Karpas-422 (cell line): ENCODE measurements at regions not wholly inside any gene's neighbourhood (a gene's known extent, or its start where the extent isn't known, plus 50 kb on each side); places are given as distances from the start of the nearest gene placed in this dataset.

ENCODE experiments used
- DNase-seq: peaks from one replicate; pipeline ENCODE4 v3.0.0-alpha.2; 2015
- H2AFZ ChIP-seq: fragments of 200-600 bp; sonication (generic); 2 replicates; pipeline ENCODE4 v1.6.1; 2014; ENCODE audit warnings: antibody characterized with exemption, low read length, mixed read lengths
- H3K27ac ChIP-seq: fragments of 200-600 bp; sonication (generic); 2 replicates; pipeline ENCODE4 v1.5.1; 2014; ENCODE audit warnings: mild to moderate bottlenecking, low read length, moderate library complexity
- H3K27me3 ChIP-seq: fragments of 200-600 bp; sonication (generic); 2 replicates; pipeline ENCODE4 v1.6.1; 2014; ENCODE audit warnings: low read length, mixed read lengths
- H3K36me3 ChIP-seq: fragments of 200-600 bp; sonication (generic); 2 replicates; pipeline ENCODE4 v1.6.1; 2014; ENCODE audit warnings: low read length, mixed read lengths; ENCODE audit not compliant: insufficient read depth
- H3K4me1 ChIP-seq: fragments of 200-600 bp; sonication (generic); 2 replicates; pipeline ENCODE4 v1.6.1; 2014; ENCODE audit warnings: mild to moderate bottlenecking, low read length, mixed read lengths
- H3K4me2 ChIP-seq: fragments of 200-600 bp; sonication (generic); 2 replicates; pipeline ENCODE4 v1.6.1; 2014; ENCODE audit warnings: low read length, low read depth, mild to moderate bottlenecking; ENCODE audit not compliant: poor library complexity, severe bottlenecking
- H3K4me3 ChIP-seq: fragments of 200-600 bp; sonication (generic); 2 replicates; pipeline ENCODE4 v1.5.1; 2014; ENCODE audit warnings: mild to moderate bottlenecking, antibody characterized with exemption, low read length, mixed read lengths
- H3K79me2 ChIP-seq: fragments of 200-600 bp; sonication (generic); 2 replicates; pipeline ENCODE4 v1.6.1; 2014; ENCODE audit warnings: mild to moderate bottlenecking, low read length, mixed read lengths
- H3K9ac ChIP-seq: fragments of 200-600 bp; sonication (generic); 2 replicates; pipeline ENCODE4 v1.6.0; 2014; ENCODE audit warnings: low read length
- H3K9me2 ChIP-seq: fragments of 200-600 bp; sonication (generic), shearing (Covaris generic); replicated peaks from 2 replicates; pipeline ENCODE4 v1.6.0; 2014; ENCODE audit warnings: mild to moderate bottlenecking, low read length, moderate library complexity; ENCODE audit not compliant: insufficient read depth
- H3K9me3 ChIP-seq: fragments of 300-700, 200-600 bp; sonication (generic); 2 replicates; pipeline ENCODE4 v1.6.1; 2014; ENCODE audit warnings: low read length, mixed read lengths
- H4K20me1 ChIP-seq: fragments of 200-600 bp; sonication (generic); 2 replicates; pipeline ENCODE4 v1.6.1; 2014; ENCODE audit warnings: mild to moderate bottlenecking, antibody characterized with exemption, low read length, low read depth; ENCODE audit not compliant: insufficient read depth

GRCh38 chr4:114191496-114191895 is 212.0 kb upstream of the ARSJ start:
- no peak overlapping the region for H3K27ac ChIP-seq
- no peaks in the 10 kb centered on the region for H3K9me2 ChIP-seq
- H3K4me1 ChIP-seq: no peaks in the 10 kb centered on the region
- H2AFZ ChIP-seq: no peak overlapping the region
- H3K36me3 ChIP-seq: no peaks in the 10 kb centered on the region
- H3K4me2 ChIP-seq: no peak overlapping the region
- H3K79me2 ChIP-seq: no peaks in the 10 kb centered on the region
- no peaks in the 10 kb centered on the region for H3K27me3 ChIP-seq
- H3K4me3 ChIP-seq: no peak overlapping the region
- no peak for DNase-seq
- H4K20me1 ChIP-seq: no peaks in the 10 kb centered on the region
- H3K9ac ChIP-seq: no peak overlapping the region
- no peaks in the 10 kb centered on the region for H3K9me3 ChIP-seq

- Histone ChIP-seq H3K27me3 (no peaks in the 10 kb centered on the region), H3K4me3 (no peak overlapping the region), H3K27ac (no peak overlapping the region), H4K20me1 (no peaks in the 10 kb centered on the region), H2AFZ (no peak overlapping the region), H3K9ac (no peak overlapping the region), H3K79me2 (no peaks in the 10 kb centered on the region), H3K4me1 (no peaks in the 10 kb centered on the region), H3K9me2 (no peaks in the 10 kb centered on the region), H3K36me3 (no peaks in the 10 kb centered on the region), H3K4me2 (no peak overlapping the region), H3K9me3 (no peaks in the 10 kb centered on the region)
- DNase-seq: no peak
Observed at GRCh38 chr4:114192854-114193253, 213.4 kb upstream of the ARSJ start.

- H3K9ac ChIP-seq: no peak overlapping the region
- H3K4me2 ChIP-seq: no peak overlapping the region
- no peaks in the 10 kb centered on the region for H4K20me1 ChIP-seq
- H3K4me3 ChIP-seq: no peak overlapping the region
- DNase-seq: no peak
- no peaks in the 10 kb centered on the region for H3K9me3 ChIP-seq
- no peak overlapping the region for H2AFZ ChIP-seq
- H3K27me3 ChIP-seq: no peaks in the 10 kb centered on the region
- H3K36me3 ChIP-seq: no peaks in the 10 kb centered on the region
- H3K4me1 ChIP-seq: no peaks in the 10 kb centered on the region
- no peak overlapping the region for H3K27ac ChIP-seq
- H3K79me2 ChIP-seq: no peaks in the 10 kb centered on the region
- H3K9me2 ChIP-seq: no peaks in the 10 kb centered on the region
Observed at GRCh38 chr4:114193624-114194399, 214.4 kb upstream of the ARSJ start.

GRCh38 chr4:114196606-114197005 is 217.2 kb upstream of the ARSJ start:
- no peaks in the 10 kb centered on the region for H3K79me2 ChIP-seq
- no peak overlapping the region for H3K4me2 ChIP-seq
- no peak overlapping the region for H3K9ac ChIP-seq
- no peaks in the 10 kb centered on the region for H3K9me2 ChIP-seq
- no peaks in the 10 kb centered on the region for H3K4me1 ChIP-seq
- no peak overlapping the region for H2AFZ ChIP-seq
- H3K27me3 ChIP-seq: no peaks in the 10 kb centered on the region
- no peak overlapping the region for H3K4me3 ChIP-seq
- H4K20me1 ChIP-seq: no peaks in the 10 kb centered on the region
- DNase-seq: no peak
- no peak overlapping the region for H3K27ac ChIP-seq
- no peaks in the 10 kb centered on the region for H3K36me3 ChIP-seq
- H3K9me3 ChIP-seq: no peaks in the 10 kb centered on the region

GRCh38 chr4:114200026-114200425 is 220.6 kb upstream of the ARSJ start:
- DNase-seq: no peak
- Histone ChIP-seq H3K79me2 (no peaks in the 10 kb centered on the region), H3K4me2 (no peak overlapping the region), H4K20me1 (no peaks in the 10 kb centered on the region), H2AFZ (no peak overlapping the region), H3K9me3 (no peaks in the 10 kb centered on the region), H3K9ac (no peak overlapping the region), H3K4me3 (no peak overlapping the region), H3K36me3 (no peaks in the 10 kb centered on the region), H3K27ac (no peak overlapping the region), H3K4me1 (no peaks in the 10 kb centered on the region), H3K27me3 (no peaks in the 10 kb centered on the region), H3K9me2 (no peaks in the 10 kb centered on the region)

GRCh38 chr4:114205261-114205660 is 225.8 kb upstream of the ARSJ start:
- H4K20me1 ChIP-seq: no peaks in the 10 kb centered on the region
- H3K79me2 ChIP-seq: no peaks in the 10 kb centered on the region
- H2AFZ ChIP-seq: no peak overlapping the region
- H3K9ac ChIP-seq: no peak overlapping the region
- no peak overlapping the region for H3K27ac ChIP-seq
- H3K4me2 ChIP-seq: no peak overlapping the region
- H3K9me3 ChIP-seq: no peaks in the 10 kb centered on the region
- no peaks in the 10 kb centered on the region for H3K27me3 ChIP-seq
- H3K4me3 ChIP-seq: no peak overlapping the region
- no peaks in the 10 kb centered on the region for H3K36me3 ChIP-seq
- no peaks in the 10 kb centered on the region for H3K4me1 ChIP-seq
- no peaks in the 10 kb centered on the region for H3K9me2 ChIP-seq
- DNase-seq: no peak

- Histone ChIP-seq H3K9me2 (no peaks in the 10 kb centered on the region), H3K79me2 (no peaks in the 10 kb centered on the region), H3K4me3 (no peak overlapping the region), H3K4me1 (no peaks in the 10 kb centered on the region), H4K20me1 (no peaks in the 10 kb centered on the region), H3K27ac (no peak overlapping the region), H2AFZ (no peak overlapping the region), H3K9ac (no peak overlapping the region), H3K4me2 (no peak overlapping the region), H3K36me3 (no peaks in the 10 kb centered on the region), H3K9me3 (no peaks in the 10 kb centered on the region), H3K27me3 (no peaks in the 10 kb centered on the region)
- no peak for DNase-seq
Observed at GRCh38 chr4:114208574-114209151, 229.2 kb upstream of the ARSJ start.

- Histone ChIP-seq H3K36me3 (no peaks in the 10 kb centered on the region), H3K4me2 (no peak overlapping the region), H3K27ac (no peak overlapping the region), H3K4me1 (no peaks in the 10 kb centered on the region), H4K20me1 (no peaks in the 10 kb centered on the region), H2AFZ (no peak overlapping the region), H3K9me2 (no peaks in the 10 kb centered on the region), H3K9me3 (no peaks in the 10 kb centered on the region), H3K4me3 (no peak overlapping the region), H3K9ac (no peak overlapping the region), H3K79me2 (no peaks in the 10 kb centered on the region), H3K27me3 (no peaks in the 10 kb centered on the region)
- DNase-seq: no peak
Observed at GRCh38 chr4:114209584-114209983, 230.1 kb upstream of the ARSJ start.
